ENCODE measurements at regions not wholly inside any gene's neighbourhood (a gene's known extent, or its start where the extent isn't known, plus 50 kb on each side); places are given as distances from the start of the nearest gene placed in this dataset.

DNA sequence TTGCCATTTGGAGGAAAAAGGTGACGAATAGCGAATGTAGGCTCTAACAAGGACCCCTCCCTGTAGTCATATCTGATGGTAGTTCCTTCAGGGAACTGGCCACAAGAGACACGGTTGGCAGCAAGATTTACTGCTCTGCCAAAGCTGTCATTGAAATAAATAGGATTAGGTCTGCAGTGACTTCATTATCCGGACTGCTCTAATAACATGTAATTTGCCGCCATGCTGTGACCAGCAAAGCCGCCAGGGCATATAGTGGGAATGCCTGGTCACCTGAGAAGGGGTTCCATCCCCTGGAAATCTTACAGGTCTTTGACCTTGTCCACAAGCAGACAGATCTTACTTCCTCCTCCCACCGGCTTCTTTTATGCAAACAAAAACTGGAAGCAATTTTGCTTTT is 59.4 kb upstream of the LAPTM4A start:
- no peak for DNase-seq

DNA sequence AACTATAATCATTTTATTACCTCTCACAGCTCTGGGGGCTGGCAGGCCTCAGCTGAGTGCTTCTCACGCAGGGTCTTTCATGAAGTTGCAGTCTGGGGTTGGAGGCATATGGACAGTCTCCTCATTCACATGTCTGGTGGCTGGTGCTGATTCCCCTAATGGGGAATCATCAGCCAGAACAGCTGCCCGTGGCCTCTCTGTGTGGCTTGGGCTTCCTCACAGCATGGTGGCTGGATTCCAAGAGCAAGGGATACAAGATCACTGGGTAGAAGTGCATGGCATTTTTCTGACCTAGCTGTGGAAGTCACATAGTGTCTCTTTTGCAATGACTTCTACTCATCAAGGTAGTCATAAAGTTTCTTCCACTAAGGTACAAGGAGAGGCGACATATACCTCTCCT is 59.0 kb upstream of the LAPTM4A start:
- DNase-seq = no peak

DNA sequence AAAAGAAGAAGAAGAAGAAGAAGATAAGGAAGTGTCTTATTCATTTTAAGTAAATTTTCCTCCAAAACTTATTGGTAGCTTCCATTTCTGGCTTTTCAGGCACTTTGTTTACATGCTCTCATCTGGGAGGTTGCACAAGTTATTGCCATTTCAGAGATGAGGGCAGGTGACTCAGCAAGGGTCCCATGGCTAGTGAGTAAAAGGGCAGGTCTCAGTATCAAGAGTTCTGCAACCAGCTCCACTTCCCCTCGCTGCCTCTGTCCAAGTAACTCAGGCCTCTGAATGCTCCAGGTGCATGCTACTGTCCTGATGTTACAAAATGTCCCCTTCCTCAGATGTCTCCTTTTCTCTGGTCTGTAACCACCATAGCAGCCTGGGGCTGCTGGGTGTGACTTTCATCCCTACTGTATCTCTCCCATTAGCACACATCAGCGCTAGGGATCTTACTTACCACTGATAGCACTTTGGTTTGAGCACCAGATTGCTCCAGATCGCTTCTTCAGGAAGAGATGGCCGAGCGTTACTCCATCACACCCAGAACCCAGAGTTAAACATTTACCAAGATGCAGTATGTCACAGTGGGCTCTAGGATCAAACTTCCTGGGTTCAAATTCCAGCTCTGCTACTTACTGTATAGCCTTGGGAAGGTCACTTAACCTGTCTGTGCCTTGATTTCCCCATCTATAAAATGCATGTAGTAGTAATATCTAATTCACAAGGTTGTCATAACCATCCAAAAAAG is 57.4 kb upstream of the LAPTM4A start:
- DNase-seq = no peak

DNA sequence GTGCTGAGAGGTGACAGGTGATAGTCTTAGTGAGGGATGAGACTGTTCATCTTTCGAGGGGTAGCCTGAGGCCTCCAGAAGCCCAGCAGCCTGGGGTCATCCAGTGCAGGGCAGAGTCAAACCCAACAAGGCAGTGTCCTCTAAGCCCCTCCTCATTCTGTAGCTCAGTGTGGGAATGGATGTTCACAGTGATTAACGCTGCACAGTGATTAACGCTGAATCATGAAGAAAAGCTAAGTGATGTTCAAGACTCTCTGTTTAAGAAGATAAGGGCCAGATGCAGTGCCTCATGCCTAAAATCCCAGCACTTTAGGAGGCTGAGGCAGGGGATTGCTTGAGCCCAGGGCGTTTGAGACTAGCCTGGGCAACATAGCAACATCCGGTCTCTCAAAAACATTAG is 56.3 kb upstream of the LAPTM4A start:
- DNase-seq = no peak

DNA sequence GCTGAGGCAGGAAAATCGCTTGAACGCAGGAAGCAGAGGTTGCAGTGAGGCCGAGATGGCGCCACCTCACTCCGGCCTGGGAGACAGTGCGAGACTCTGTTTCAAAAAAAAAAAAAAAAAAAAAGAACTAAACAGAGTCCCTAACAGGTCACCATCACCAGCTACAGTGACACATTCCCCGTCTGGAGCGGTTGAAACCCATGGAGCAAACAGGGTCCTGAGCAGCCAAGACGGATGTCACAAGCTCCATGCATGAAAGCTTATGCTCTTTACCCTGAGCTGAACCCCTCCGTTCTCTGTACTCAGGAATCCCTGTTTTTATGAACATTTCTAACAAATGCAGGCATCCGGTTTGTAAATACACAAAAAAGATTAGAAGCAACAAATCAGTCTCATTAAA is 55.9 kb upstream of the LAPTM4A start:
- no peak for DNase-seq

DNA sequence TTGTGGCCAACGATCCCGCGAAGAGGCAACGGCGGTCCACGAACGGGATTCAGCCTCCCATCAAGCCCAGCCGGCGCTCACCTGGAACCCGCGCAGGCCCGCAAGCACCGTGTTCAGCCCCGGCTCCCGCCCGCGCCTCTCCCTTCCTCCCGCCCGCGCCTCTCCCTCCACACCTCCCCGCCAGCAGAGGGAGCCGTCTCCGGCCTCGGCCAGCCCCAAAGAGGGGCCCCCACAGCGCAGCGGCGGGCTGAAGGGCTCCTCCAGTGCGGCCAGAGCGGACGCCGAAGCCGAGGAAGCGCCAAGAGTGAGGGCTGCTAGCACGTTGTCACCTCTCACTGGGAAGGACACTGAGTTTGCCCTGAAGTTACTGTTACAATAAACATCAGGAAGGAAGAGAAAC is 55.3 kb upstream of the LAPTM4A start:
- DNase-seq = no peak

DNA sequence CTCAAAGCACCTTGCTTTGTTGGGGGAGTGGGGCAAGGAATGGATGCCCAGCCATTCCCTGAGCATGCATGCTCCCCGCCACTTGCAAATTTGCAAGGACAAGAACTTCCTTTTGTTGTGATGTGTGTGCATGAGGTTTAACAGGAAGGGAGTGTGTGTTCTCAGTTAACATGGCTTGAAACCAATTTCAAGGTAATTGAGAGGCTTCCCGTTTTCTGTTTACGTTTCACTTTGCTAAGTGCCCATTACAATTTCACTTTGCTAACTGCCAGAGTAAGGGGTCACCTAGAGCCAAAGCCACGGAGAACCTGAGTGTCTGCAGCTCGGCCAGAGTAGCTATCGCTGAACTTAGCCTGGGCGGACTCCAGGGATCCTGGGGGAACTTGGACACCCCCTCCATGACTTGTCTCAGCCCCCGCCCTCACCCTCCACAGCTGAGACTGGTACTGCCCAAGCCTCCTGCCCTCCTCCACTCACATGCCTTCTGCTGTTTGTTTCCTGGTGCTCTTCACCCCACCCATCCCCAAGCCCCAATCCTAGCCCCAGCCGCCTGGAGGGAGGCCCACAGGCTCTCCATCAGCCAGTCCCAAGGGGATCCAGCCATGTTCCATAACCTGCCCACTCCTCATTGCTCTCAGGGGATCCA is 53.6 kb upstream of the LAPTM4A start:
- no peak for DNase-seq

DNA sequence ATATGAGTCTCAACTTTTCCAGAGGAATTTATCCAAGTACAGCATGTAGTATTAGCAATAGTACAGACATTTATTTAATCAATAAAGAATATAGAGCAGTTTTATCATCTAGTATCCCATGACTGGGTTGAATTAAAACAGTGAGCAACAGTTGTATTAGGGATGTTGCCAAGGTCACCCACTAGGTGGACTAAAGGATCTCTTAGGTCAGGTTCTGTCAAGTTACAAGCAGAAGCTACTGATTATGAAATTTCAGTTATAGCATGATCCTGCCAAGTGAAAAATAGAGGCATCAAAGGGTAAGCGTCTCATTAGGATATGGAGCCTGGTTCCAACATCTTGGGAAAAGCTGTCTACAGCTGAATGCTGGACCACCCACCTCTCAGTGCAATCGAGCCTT is 52.1 kb upstream of the LAPTM4A start:
- DNase-seq = no peak

All from left kidney (tissue), 1 donor.